IMR-90 (cell line): ENCODE measurements at regions not wholly inside any gene's neighbourhood (a gene's known extent, or its start where the extent isn't known, plus 50 kb on each side); places are given as distances from the start of the nearest gene placed in this dataset.

ENCODE experiments used
- BHLHE40 ChIP-seq: fragments of 150-350 bp; IDR thresholded peaks from 2 replicates; pipeline ENCODE4 v1.6.1; 2016; ENCODE audit warnings: mild to moderate bottlenecking, low read depth, low read length
- CTCF ChIP-seq: conservative IDR thresholded peaks from 2 replicates; pipeline ENCODE4 v1.5.1; 2012; ENCODE audit warnings: mild to moderate bottlenecking, low read depth, low read length, improper control_type of control experiment
- FOS ChIP-seq: fragments of 150-350 bp; IDR thresholded peaks from 2 replicates; pipeline ENCODE4 v1.6.1; 2016; ENCODE audit warnings: low read depth, low read length
- MXI1 ChIP-seq: IDR thresholded peaks from 2 replicates; pipeline ENCODE4 v1.6.1; 2012; ENCODE audit warnings: low read depth, mild to moderate bottlenecking, low read length, moderate library complexity, borderline replicate concordance
- NFE2L2 ChIP-seq: fragments of 150-350 bp; IDR thresholded peaks from 2 replicates; pipeline ENCODE4 v1.6.1; 2016; ENCODE audit warnings: low read depth, mild to moderate bottlenecking, low read length
- POLR2A ChIP-seq: IDR thresholded peaks from 2 replicates; pipeline ENCODE4 v1.6.1; 2012; ENCODE audit warnings: mild to moderate bottlenecking, low read depth, low read length
- RAD21 ChIP-seq: IDR thresholded peaks from 2 replicates; pipeline ENCODE4 v1.6.1; 2012; ENCODE audit warnings: low read length, improper control_type of control experiment
- RCOR1 ChIP-seq: IDR thresholded peaks from 2 replicates; pipeline ENCODE4 v1.6.1; 2012; ENCODE audit warnings: mild to moderate bottlenecking, low read length, improper control_type of control experiment; ENCODE audit not compliant: insufficient replicate concordance
- SMC3 ChIP-seq: fragments of 150-350 bp; IDR thresholded peaks from 2 replicates; pipeline ENCODE4 v1.6.1; 2016; ENCODE audit warnings: low read depth, mild to moderate bottlenecking, antibody characterized with exemption, low read length, moderate library complexity
- USF2 ChIP-seq: fragments of 150-350 bp; IDR thresholded peaks from 2 replicates; pipeline ENCODE4 v1.6.1; 2017; ENCODE audit warnings: mild to moderate bottlenecking, antibody characterized with exemption, low read length, low read depth

- TF ChIP-seq CTCF, result no peak
- TF ChIP-seq SMC3, result no peak
- TF ChIP-seq MXI1, result no peak
- no peak for TF ChIP-seq POLR2A
- no peak for TF ChIP-seq BHLHE40
- TF ChIP-seq RCOR1, result no peak
- no peak for TF ChIP-seq RAD21
- TF ChIP-seq NFE2L2, result no peak
- TF ChIP-seq FOS, result no peak
- TF ChIP-seq USF2, result no peak
These were observed 189.5 kb upstream of the NTF3 start for GRCh38 chr12:5242440-5242839.
